Pancreas (tissue), 10 donors: ENCODE measurements at regions not wholly inside any gene's neighbourhood (a gene's known extent, or its start where the extent isn't known, plus 50 kb on each side); places are given as distances from the start of the nearest gene placed in this dataset.
"Not testable (repeated sequence)": the region's sequence is repeated elsewhere in the genome, so short reads cannot be mapped to it uniquely, and the experiment has no call there.

Source experiments
- ATAC-seq, 4 donors: fragments of 200-7000 bp; cut with Tn5 transposase; one replicate each; pipeline versions ENCODE4 v1.8.0 to v1.9.1; 2020; ENCODE audit warnings: mild to moderate bottlenecking in 4 of 4, moderate library complexity in 4 of 4
- DNase-seq, 6 donors: peaks; one replicate each; pipeline ENCODE4 v3.0.0-alpha.2; 2020
- FAIRE-seq: peaks from 2 replicates; lab custom pipeline; 2012; peaks lifted over from hg19 to GRCh38; lab: Jason Lieb, UNC
- H3K27ac ChIP-seq, 4 donors: fragments of 200-600 bp; sonication (generic); 1 replicate in 3 of 4; 2 replicates in 1 of 4; pipeline versions ENCODE4 v1.5.0 to v1.8.0; 2020
- H3K27me3 ChIP-seq, 4 donors: fragments of 200-600 bp; one replicate each; pipeline ENCODE4 v1.8.0; 2021
- H3K36me3 ChIP-seq, 3 donors: fragments of 200-600 bp; sonication (generic) in 1 of 3; one replicate each; pipeline versions ENCODE4 v1.5.0 to v1.8.0; 2020 to 2021
- H3K4me1 ChIP-seq, 3 donors: fragments of 200-600 bp; one replicate each; pipeline ENCODE4 v1.8.0; 2021
- H3K4me3 ChIP-seq, 4 donors: fragments of 200-600 bp; sonication (generic) in 2 of 4; one replicate each; pipeline versions ENCODE4 v1.5.0 to v1.8.0; 2020 to 2021
- H3K9me3 ChIP-seq, 4 donors: fragments of 200-600 bp; one replicate each; pipeline ENCODE4 v1.8.0; 2021
- WGBS, 2 donors: extraction: QIAGEN DNeasy Blood & Tissue Kit; methylation state at CpG; one replicate each; pipeline ENCODE4 v1.1.7; 2013; 5-methylcytosine and 5-hydroxymethylcytosine counted together
- intact Hi-C, 3 donors: fragments of 100-400 bp; cut with DNase I; formaldehyde crosslinking; loops; one replicate each; pipeline versions ENCODE4 v1.11.1 to v1.14.2; 2022
- TF ChIP-seq, protein P1 (sequence below), 4 donors: fragments of 200-600 bp; sonication (generic) in 3 of 4; IDR thresholded peaks; one replicate each; pipeline versions ENCODE4 v1.5.0 to v1.8.0; 2021; ENCODE audit warnings: antibody characterized with exemption in 4 of 4
- donor health status: healthy with polysubstance abuse.
- donor health status: DM: no; HTN: no; CAD: no; lungs with moderate emphysema.
- donor health status: DM: no; HTN: no; CAD: no.
- donor health status: control.
- donor health status: control.
- donor health status: Bipolar disorder and iron deficiency.
- donor health status: DM: yes; HTN: yes; CAD: no.
- donor health status: DM: no; HTN: no; CAD: no.
- donor health status: DM: no; HTN: no; CAD: no.
- donor health status: DM: yes; HTN: yes; CAD: no.

- H3K4me1 ChIP-seq, FAIRE-seq, H3K27ac ChIP-seq, DNase-seq, H3K4me3 ChIP-seq, ATAC-seq, H3K9me3 ChIP-seq, intact Hi-C loops, H3K36me3 ChIP-seq, H3K27me3 ChIP-seq: not testable (repeated sequence)
- no CpG with 5 or more reads among the region's 10 CpGs for WGBS, 2 donors
Measured at GRCh38 chr9:38848966-38849365, 129.0 kb upstream of the FAM240B start.

GRCh38 chr9:38840213-38840612 lies 120.3 kb upstream of the FAM240B start:
- H3K36me3 ChIP-seq, intact Hi-C loops, DNase-seq, H3K4me1 ChIP-seq, H3K27me3 ChIP-seq, FAIRE-seq, H3K27ac ChIP-seq, H3K4me3 ChIP-seq, H3K9me3 ChIP-seq, ATAC-seq: not testable (repeated sequence)
- 63 to 67% methylated on average over 1 to 2 of the region's 3 CpGs for WGBS, 2 donors

GRCh38 chr9:38833706-38834105 lies 113.8 kb upstream of the FAM240B start:
- H3K9me3 ChIP-seq, H3K4me3 ChIP-seq, intact Hi-C loops, H3K27me3 ChIP-seq, H3K36me3 ChIP-seq, H3K27ac ChIP-seq, DNase-seq, H3K4me1 ChIP-seq, ATAC-seq, FAIRE-seq: not testable (repeated sequence)
- WGBS, 2 donors, result 71% methylated on average over 1 of the region's 3 CpGs; no CpG with 5 or more reads in 1 of the 2 donors

DNA sequence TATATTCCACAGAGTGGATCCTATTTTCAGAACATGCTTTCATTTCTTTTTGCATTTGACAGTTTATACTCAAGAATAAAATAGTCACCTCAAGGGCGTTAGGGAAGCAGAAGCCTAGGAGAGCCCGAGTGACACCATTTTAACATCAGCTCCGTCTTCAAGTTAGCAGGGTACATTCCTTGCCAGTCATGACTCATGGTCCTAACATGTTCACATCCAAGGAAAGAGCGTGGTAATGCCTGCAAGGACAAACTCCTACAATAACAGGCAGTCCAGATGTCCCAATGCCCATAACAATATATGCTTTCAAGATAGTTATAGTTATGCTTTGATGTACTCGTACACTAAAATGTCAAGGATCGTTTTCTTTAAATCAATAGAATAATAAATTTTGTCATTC lies 93.9 kb upstream of the FAM240B start:
- DNase-seq, H3K27ac ChIP-seq, FAIRE-seq, H3K36me3 ChIP-seq, ATAC-seq, H3K9me3 ChIP-seq, intact Hi-C loops, H3K4me3 ChIP-seq, H3K27me3 ChIP-seq, H3K4me1 ChIP-seq: not testable (repeated sequence)
- 35 to 45% methylated on average over 5 of the region's 6 CpGs for WGBS, 2 donors

GRCh38 chr9:38807919-38808459 lies 88.1 kb upstream of the FAM240B start:
- not testable (repeated sequence) for ATAC-seq

DNA sequence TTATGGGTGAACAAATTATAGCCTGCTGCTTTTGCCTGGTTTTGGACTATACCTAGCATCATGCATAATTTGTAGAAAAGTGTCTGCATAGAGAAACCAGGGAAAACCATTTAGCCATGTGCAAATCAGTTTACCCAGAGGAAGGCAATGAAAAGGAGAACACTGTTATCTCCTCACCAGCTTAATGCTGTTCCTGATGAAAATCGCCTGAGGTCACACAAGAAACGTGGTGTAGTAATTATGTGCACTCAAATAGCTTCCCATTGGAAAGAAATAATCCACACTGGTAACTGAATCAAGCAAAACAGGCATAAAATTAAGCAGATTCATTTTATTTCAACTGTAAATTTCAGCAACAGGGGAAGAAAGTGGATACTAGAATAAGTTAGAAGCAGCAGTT lies 51.7 kb upstream of the FAM240B start:
- Histone ChIP-seq H3K4me3 (no peak overlapping the region), H3K27ac (no peak overlapping the region), H3K9me3 (no peaks in the 10 kb centered on the region), H3K4me1 (no peaks in the 10 kb centered on the region), H3K27me3 (no peaks in the 10 kb centered on the region), H3K36me3 (no peaks in the 10 kb centered on the region)
- ATAC-seq, result no peak
- intact Hi-C loops, result no loop called here
- WGBS, 2 donors, result 30 to 32% methylated on average over 2 of the region's 2 CpGs
- TF ChIP-seq, protein P1, sequence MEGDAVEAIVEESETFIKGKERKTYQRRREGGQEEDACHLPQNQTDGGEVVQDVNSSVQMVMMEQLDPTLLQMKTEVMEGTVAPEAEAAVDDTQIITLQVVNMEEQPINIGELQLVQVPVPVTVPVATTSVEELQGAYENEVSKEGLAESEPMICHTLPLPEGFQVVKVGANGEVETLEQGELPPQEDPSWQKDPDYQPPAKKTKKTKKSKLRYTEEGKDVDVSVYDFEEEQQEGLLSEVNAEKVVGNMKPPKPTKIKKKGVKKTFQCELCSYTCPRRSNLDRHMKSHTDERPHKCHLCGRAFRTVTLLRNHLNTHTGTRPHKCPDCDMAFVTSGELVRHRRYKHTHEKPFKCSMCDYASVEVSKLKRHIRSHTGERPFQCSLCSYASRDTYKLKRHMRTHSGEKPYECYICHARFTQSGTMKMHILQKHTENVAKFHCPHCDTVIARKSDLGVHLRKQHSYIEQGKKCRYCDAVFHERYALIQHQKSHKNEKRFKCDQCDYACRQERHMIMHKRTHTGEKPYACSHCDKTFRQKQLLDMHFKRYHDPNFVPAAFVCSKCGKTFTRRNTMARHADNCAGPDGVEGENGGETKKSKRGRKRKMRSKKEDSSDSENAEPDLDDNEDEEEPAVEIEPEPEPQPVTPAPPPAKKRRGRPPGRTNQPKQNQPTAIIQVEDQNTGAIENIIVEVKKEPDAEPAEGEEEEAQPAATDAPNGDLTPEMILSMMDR (IDR thresholded peaks at IDR 0.05), result no peak
- DNase-seq, result no peak
- FAIRE-seq, result no peak

More at GRCh38 chr9:38807919-38808459, 88.1 kb upstream of the FAM240B start:
- H3K27me3 ChIP-seq, FAIRE-seq, intact Hi-C loops, H3K4me1 ChIP-seq, H3K4me3 ChIP-seq, H3K9me3 ChIP-seq, H3K36me3 ChIP-seq, H3K27ac ChIP-seq, DNase-seq: not testable (repeated sequence)
- WGBS, 2 donors, result 47 to 62% methylated on average over 3 to 4 of the region's 6 CpGs
